GM04503 (cell line): ENCODE measurements at regions not wholly inside any gene's neighbourhood (a gene's known extent, or its start where the extent isn't known, plus 50 kb on each side); places are given as distances from the start of the nearest gene placed in this dataset.

Experiments
- DNase-seq: peaks from one replicate; pipeline ENCODE4 v3.0.0-alpha.2; 2012; ENCODE audit warnings: low read depth

GRCh38 chr2:60047944-60048525 is 505.4 kb downstream of the BCL11A start:
- no peak for DNase-seq

- no peak for DNase-seq
These were observed 506.1 kb downstream of the BCL11A start for GRCh38 chr2:60047347-60047746.

- no peak for DNase-seq
These were observed 506.9 kb downstream of the BCL11A start for GRCh38 chr2:60046529-60046928.

GRCh38 chr2:60045456-60045855 is 508.0 kb downstream of the BCL11A start:
- no peak for DNase-seq

GRCh38 chr2:60044484-60044883 is 509.0 kb downstream of the BCL11A start:
- no peak for DNase-seq

GRCh38 chr2:60042023-60042422 is 511.4 kb downstream of the BCL11A start:
- no peak for DNase-seq

GRCh38 chr2:60033325-60033724 is 520.1 kb downstream of the BCL11A start:
- no peak for DNase-seq

GRCh38 chr2:60029566-60029883 is 523.9 kb downstream of the BCL11A start:
- DNase-seq: no peak

GRCh38 chr2:60028849-60029565 is 524.4 kb downstream of the BCL11A start:
- no peak for DNase-seq

- DNase-seq: no peak
These were observed 528.0 kb downstream of the BCL11A start for GRCh38 chr2:60025496-60025895.

- DNase-seq: no peak
These were observed 530.0 kb downstream of the BCL11A start for GRCh38 chr2:60023256-60023985.

- no peak for DNase-seq
These were observed 545.8 kb downstream of the BCL11A start for GRCh38 chr2:60007671-60008070.

GRCh38 chr2:60003076-60003475 is 550.4 kb downstream of the BCL11A start:
- no peak for DNase-seq

- DNase-seq: no peak
These were observed 551.1 kb downstream of the BCL11A start for GRCh38 chr2:60002183-60002867.

GRCh38 chr2:60000686-60001085 is 552.8 kb downstream of the BCL11A start:
- no peak for DNase-seq

GRCh38 chr2:59998324-59998723 is 555.1 kb downstream of the BCL11A start:
- no peak for DNase-seq

GRCh38 chr2:59997371-59997770 is 556.1 kb downstream of the BCL11A start:
- no peak for DNase-seq

- DNase-seq: no peak
These were observed 556.6 kb downstream of the BCL11A start for GRCh38 chr2:59996855-59997254.

- no peak for DNase-seq
These were observed 559.7 kb downstream of the BCL11A start for GRCh38 chr2:59993726-59994125.

GRCh38 chr2:59988341-59988740 is 565.1 kb downstream of the BCL11A start:
- no peak for DNase-seq

GRCh38 chr2:59986511-59986910 is 566.9 kb downstream of the BCL11A start:
- no peak for DNase-seq

- no peak for DNase-seq
These were observed 567.5 kb downstream of the BCL11A start for GRCh38 chr2:59985923-59986322.
